ENCODE measurements at regions not wholly inside any gene's neighbourhood (a gene's known extent, or its start where the extent isn't known, plus 50 kb on each side); places are given as distances from the start of the nearest gene placed in this dataset.

- no peak overlapping the region for H3K4me3 ChIP-seq (ENCODE audit: low read depth, low read length)
- TF ChIP-seq CTCF (IDR thresholded peaks at IDR 0.05; ENCODE audit: insufficient read depth, low read depth, low read length, missing control alignments): no peak
- no peak for DNase-seq (ENCODE audit: low read depth)
Measured at GRCh38 chr10:36647540-36647939, 477.9 kb upstream of the ANKRD30A start.

- no peak for TF ChIP-seq CTCF (IDR thresholded peaks at IDR 0.05; ENCODE audit: insufficient read depth, low read depth, low read length, missing control alignments)
- no peak for DNase-seq (ENCODE audit: low read depth)
- no peak overlapping the region for H3K4me3 ChIP-seq (ENCODE audit: low read depth, low read length)
Measured at GRCh38 chr10:36640626-36641025, 484.8 kb upstream of the ANKRD30A start.

- H3K4me3 ChIP-seq (ENCODE audit: low read depth, low read length): no peak overlapping the region
- TF ChIP-seq CTCF (IDR thresholded peaks at IDR 0.05; ENCODE audit: insufficient read depth, low read depth, low read length, missing control alignments): no peak
- no peak for DNase-seq (ENCODE audit: low read depth)
Measured at GRCh38 chr10:36638462-36639155, 486.8 kb upstream of the ANKRD30A start.

GRCh38 chr10:36636879-36637278 is 488.5 kb upstream of the ANKRD30A start:
- no peak for TF ChIP-seq CTCF (IDR thresholded peaks at IDR 0.05; ENCODE audit: insufficient read depth, low read depth, low read length, missing control alignments)
- no peak overlapping the region for H3K4me3 ChIP-seq (ENCODE audit: low read depth, low read length)
- no peak for DNase-seq (ENCODE audit: low read depth)

GRCh38 chr10:36636285-36636839 is 489.0 kb upstream of the ANKRD30A start:
- no peak overlapping the region for H3K4me3 ChIP-seq (ENCODE audit: low read depth, low read length)
- DNase-seq (ENCODE audit: low read depth): no peak
- no peak for TF ChIP-seq CTCF (IDR thresholded peaks at IDR 0.05; ENCODE audit: insufficient read depth, low read depth, low read length, missing control alignments)

GRCh38 chr10:36634916-36635315 is 490.5 kb upstream of the ANKRD30A start:
- H3K4me3 ChIP-seq (ENCODE audit: low read depth, low read length): no peak overlapping the region
- DNase-seq (ENCODE audit: low read depth): no peak
- no peak for TF ChIP-seq CTCF (IDR thresholded peaks at IDR 0.05; ENCODE audit: insufficient read depth, low read depth, low read length, missing control alignments)

GRCh38 chr10:36630267-36630666 is 495.1 kb upstream of the ANKRD30A start:
- no peak for DNase-seq (ENCODE audit: low read depth)
- H3K4me3 ChIP-seq (ENCODE audit: low read depth, low read length): no peak overlapping the region
- TF ChIP-seq CTCF (IDR thresholded peaks at IDR 0.05; ENCODE audit: insufficient read depth, low read depth, low read length, missing control alignments): no peak
